ENCODE measurements at regions not wholly inside any gene's neighbourhood (a gene's known extent, or its start where the extent isn't known, plus 50 kb on each side); places are given as distances from the start of the nearest gene placed in this dataset.

- TF ChIP-seq CTCF (tag by site-specific recombination; IDR thresholded peaks at IDR 0.05) (no peak), ZNF558 (tag by site-specific recombination; IDR thresholded peaks at IDR 0.05) (no peak), ZNF239 (tag by site-specific recombination; IDR thresholded peaks at IDR 0.05) (no peak), ZEB2 (tag by site-specific recombination; IDR thresholded peaks at IDR 0.05) (no peak), ZNF292 (tag by site-specific recombination; IDR thresholded peaks at IDR 0.05; ENCODE audit: borderline replicate concordance, low read depth) (no peak), ZNF274 (IDR thresholded peaks at IDR 0.05; ENCODE audit: low read length) (no peak), ZNF274 (tag by site-specific recombination; IDR thresholded peaks at IDR 0.05; ENCODE audit: borderline replicate concordance) (no peak), ZNF175 (tag by site-specific recombination; IDR thresholded peaks at IDR 0.05) (no peak), ZNF416 (tag by site-specific recombination; IDR thresholded peaks at IDR 0.05) (no peak), SALL2 (tag by site-specific recombination; IDR thresholded peaks at IDR 0.05; ENCODE audit: borderline replicate concordance) (no peak), ZNF623 (tag by site-specific recombination; IDR thresholded peaks at IDR 0.05) (no peak), ZNF776 (tag by site-specific recombination; IDR thresholded peaks at IDR 0.05; ENCODE audit: borderline replicate concordance) (peak; percentile 87; the same call in 1 of the 2 replicates), ZNF785 (tag by site-specific recombination; IDR thresholded peaks at IDR 0.05) (no peak), KLF1 (tag by site-specific recombination; IDR thresholded peaks at IDR 0.05) (no peak), ZNF280D (tag by site-specific recombination; IDR thresholded peaks at IDR 0.05) (no peak)
These were observed 101.4 kb downstream of the TOMM20 start for GRCh38 chr1:235027076-235027861.

Measured in HEK293 (cell line).